Large intestine (tissue), 3 donors: ENCODE measurements at regions not wholly inside any gene's neighbourhood (a gene's known extent, or its start where the extent isn't known, plus 50 kb on each side); places are given as distances from the start of the nearest gene placed in this dataset.

Source experiments
- DNase-seq, 2 donors: peaks; one replicate each; pipeline versions ENCODE4 v3.0.0 to v3.0.0-alpha.2; 2013
- H3K27ac ChIP-seq: one replicate; pipeline ENCODE4 v1.5.1; 2013; ENCODE audit warnings: low read length
- H3K27me3 ChIP-seq: 2 replicates; pipeline ENCODE4 v1.6.1; 2013; ENCODE audit warnings: low read length; ENCODE audit not compliant: control insufficient read depth, insufficient read depth
- H3K36me3 ChIP-seq: 2 replicates; pipeline ENCODE4 v1.6.1; 2013; ENCODE audit warnings: low read length; ENCODE audit not compliant: control insufficient read depth, insufficient read depth
- H3K4me1 ChIP-seq: one replicate; pipeline ENCODE4 v1.6.1; 2013; ENCODE audit warnings: low read length; ENCODE audit not compliant: control insufficient read depth, insufficient read depth
- H3K4me3 ChIP-seq: one replicate; pipeline ENCODE4 v1.5.1; 2013; ENCODE audit warnings: low read length
- H3K9me3 ChIP-seq: one replicate; pipeline ENCODE4 v1.6.1; 2013; ENCODE audit warnings: mild to moderate bottlenecking, low read depth, low read length, moderate library complexity; ENCODE audit not compliant: control insufficient read depth
- WGBS: methylation state at CpG from one replicate; pipeline ENCODE4 v1.1.5; 2013; ENCODE audit warnings: low lambda C conversion rate; ENCODE audit not compliant: insufficient coverage; 5-methylcytosine and 5-hydroxymethylcytosine counted together

- H3K4me1 ChIP-seq: no peaks in the 10 kb centered on the region
- DNase-seq: no peak
- no CpG with 5 or more reads among the region's 11 CpGs for WGBS
Observed at GRCh38 chr10:80894797-80895467, 357.2 kb downstream of the SH2D4B start.

GRCh38 chr10:80896076-80896475 lies 358.4 kb downstream of the SH2D4B start:
- H3K27ac ChIP-seq: no peak overlapping the region
- WGBS: 83% methylated on average over 1 of the region's 5 CpGs

More at GRCh38 chr10:80894797-80895467, 357.2 kb downstream of the SH2D4B start:
- no peaks in the 10 kb centered on the region for H3K36me3 ChIP-seq
- H3K9me3 ChIP-seq: no peaks in the 10 kb centered on the region
- H3K4me3 ChIP-seq: no peak overlapping the region
- no peak overlapping the region for H3K27ac ChIP-seq
- no peaks in the 10 kb centered on the region for H3K27me3 ChIP-seq

GRCh38 chr10:80896959-80897358 lies 359.3 kb downstream of the SH2D4B start:
- WGBS: no CpG with 5 or more reads among the region's 7 CpGs
- Histone ChIP-seq H3K4me1 (no peaks in the 10 kb centered on the region), H3K4me3 (no peak overlapping the region), H3K27ac (no peak overlapping the region), H3K36me3 (no peaks in the 10 kb centered on the region), H3K9me3 (no peaks in the 10 kb centered on the region), H3K27me3 (no peaks in the 10 kb centered on the region)
- DNase-seq: no peak

More at GRCh38 chr10:80896076-80896475, 358.4 kb downstream of the SH2D4B start:
- Histone ChIP-seq H3K4me3 (no peak overlapping the region), H3K9me3 (no peaks in the 10 kb centered on the region), H3K36me3 (no peaks in the 10 kb centered on the region), H3K27me3 (no peaks in the 10 kb centered on the region), H3K4me1 (no peaks in the 10 kb centered on the region)
- DNase-seq: no peak

GRCh38 chr10:80900661-80901060 lies 363.0 kb downstream of the SH2D4B start:
- no peaks in the 10 kb centered on the region for H3K9me3 ChIP-seq
- no peaks in the 10 kb centered on the region for H3K4me1 ChIP-seq
- no peak overlapping the region for H3K27ac ChIP-seq
- WGBS: 88% methylated on average over 1 of the region's 1 CpG
- no peaks in the 10 kb centered on the region for H3K27me3 ChIP-seq
- DNase-seq: no peak
- no peak overlapping the region for H3K4me3 ChIP-seq
- no peaks in the 10 kb centered on the region for H3K36me3 ChIP-seq

GRCh38 chr10:80908611-80909010 lies 370.9 kb downstream of the SH2D4B start:
- no peaks in the 10 kb centered on the region for H3K4me1 ChIP-seq
- DNase-seq: peak in 1 of 2 donors; percentile 3
- no peaks in the 10 kb centered on the region for H3K27me3 ChIP-seq
- H3K4me3 ChIP-seq: no peak overlapping the region
- 10% methylated on average over 6 of the region's 6 CpGs for WGBS
- no peaks in the 10 kb centered on the region for H3K36me3 ChIP-seq
- H3K27ac ChIP-seq: no peak overlapping the region
- H3K9me3 ChIP-seq: no peaks in the 10 kb centered on the region

GRCh38 chr10:80909254-80909653 lies 371.6 kb downstream of the SH2D4B start:
- WGBS: no CpG with 5 or more reads among the region's 5 CpGs
- no peak for DNase-seq
- Histone ChIP-seq H3K9me3 (no peaks in the 10 kb centered on the region), H3K4me1 (no peaks in the 10 kb centered on the region), H3K4me3 (no peak overlapping the region), H3K27ac (no peak overlapping the region), H3K27me3 (no peaks in the 10 kb centered on the region), H3K36me3 (no peaks in the 10 kb centered on the region)

GRCh38 chr10:80917636-80918035 lies 379.9 kb downstream of the SH2D4B start:
- H3K27me3 ChIP-seq: no peaks in the 10 kb centered on the region
- H3K4me1 ChIP-seq: no peaks in the 10 kb centered on the region
- WGBS: no CpG with 5 or more reads among the region's 5 CpGs

GRCh38 chr10:80921032-80921431 lies 383.3 kb downstream of the SH2D4B start:
- 100% methylated on average over 2 of the region's 2 CpGs for WGBS
- DNase-seq: no peak
- H3K36me3 ChIP-seq: no peaks in the 10 kb centered on the region

More at GRCh38 chr10:80917636-80918035, 379.9 kb downstream of the SH2D4B start:
- Histone ChIP-seq H3K27ac (no peak overlapping the region), H3K9me3 (no peaks in the 10 kb centered on the region), H3K36me3 (no peaks in the 10 kb centered on the region), H3K4me3 (no peak overlapping the region)
- DNase-seq: no peak

GRCh38 chr10:80924063-80924952 lies 386.6 kb downstream of the SH2D4B start:
- WGBS: 45% methylated on average over 3 of the region's 7 CpGs
- DNase-seq: peak; percentile 10 to 19
- H3K27me3 ChIP-seq: no peaks in the 10 kb centered on the region

More at GRCh38 chr10:80921032-80921431, 383.3 kb downstream of the SH2D4B start:
- Histone ChIP-seq H3K27ac (no peak overlapping the region), H3K4me3 (no peak overlapping the region), H3K27me3 (no peaks in the 10 kb centered on the region), H3K9me3 (no peaks in the 10 kb centered on the region), H3K4me1 (no peaks in the 10 kb centered on the region)

GRCh38 chr10:80927419-80928078 lies 389.8 kb downstream of the SH2D4B start:
- Histone ChIP-seq H3K36me3 (no peaks in the 10 kb centered on the region), H3K4me1 (no peaks in the 10 kb centered on the region), H3K9me3 (no peaks in the 10 kb centered on the region), H3K4me3 (no peak overlapping the region), H3K27me3 (no peaks in the 10 kb centered on the region), H3K27ac (no peak overlapping the region)
- 67% methylated on average over 1 of the region's 5 CpGs for WGBS
- DNase-seq: no peak

More at GRCh38 chr10:80924063-80924952, 386.6 kb downstream of the SH2D4B start:
- Histone ChIP-seq H3K4me3 (no peak overlapping the region), H3K36me3 (no peaks in the 10 kb centered on the region), H3K4me1 (no peaks in the 10 kb centered on the region), H3K9me3 (no peaks in the 10 kb centered on the region), H3K27ac (no peak overlapping the region)
